ENCODE measurements at regions not wholly inside any gene's neighbourhood (a gene's known extent, or its start where the extent isn't known, plus 50 kb on each side); places are given as distances from the start of the nearest gene placed in this dataset.
"Not testable (repeated sequence)": the region's sequence is repeated elsewhere in the genome, so short reads cannot be mapped to it uniquely, and the experiment has no call there.

GRCh38 chr6:99148761-99149160, 200.7 kb downstream of the FAXC start:
- peaks cover 6% of the 10 kb centered on the region for H3K4me1 Mint-ChIP-seq
- no peaks in the 10 kb centered on the region for H3K36me3 Mint-ChIP-seq
- DNase-seq (ENCODE audit: low spot score in 2 of 2) (no peak), ATAC-seq (no peak)
- no peak overlapping the region for H3K4me3 Mint-ChIP-seq
- H3K9me3 Mint-ChIP-seq, result no peaks in the 10 kb centered on the region
- no peak overlapping the region for H3K27ac Mint-ChIP-seq

DNA sequence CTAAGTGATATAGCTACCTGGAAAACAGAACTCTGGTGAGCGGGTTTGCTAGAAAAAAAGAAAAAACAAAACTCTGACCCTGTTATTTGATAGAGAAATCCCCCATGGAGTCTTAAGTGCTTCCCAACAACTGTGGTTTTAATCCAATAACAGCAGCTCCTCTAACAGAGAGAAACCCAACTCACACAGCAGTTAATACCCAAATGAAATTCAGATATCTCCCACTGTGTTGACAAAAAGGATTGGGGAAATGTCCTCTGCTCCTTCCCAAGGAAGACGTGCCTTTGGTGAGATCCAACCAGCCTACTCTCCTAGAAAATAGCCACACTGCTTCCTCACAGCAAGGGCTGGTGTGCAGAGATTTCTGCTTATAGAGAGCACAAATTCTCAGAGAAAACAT, 200.4 kb upstream of the FBXL4 start:
- Mint-ChIP-seq H3K4me3 (no peak overlapping the region), H3K36me3 (no peaks in the 10 kb centered on the region), H3K4me1 (peaks cover 6% of the 10 kb centered on the region), H3K9me3 (no peaks in the 10 kb centered on the region), H3K27ac (no peak overlapping the region)
- DNase-seq (ENCODE audit: low spot score in 2 of 2) (no peak), ATAC-seq (no peak)

DNA sequence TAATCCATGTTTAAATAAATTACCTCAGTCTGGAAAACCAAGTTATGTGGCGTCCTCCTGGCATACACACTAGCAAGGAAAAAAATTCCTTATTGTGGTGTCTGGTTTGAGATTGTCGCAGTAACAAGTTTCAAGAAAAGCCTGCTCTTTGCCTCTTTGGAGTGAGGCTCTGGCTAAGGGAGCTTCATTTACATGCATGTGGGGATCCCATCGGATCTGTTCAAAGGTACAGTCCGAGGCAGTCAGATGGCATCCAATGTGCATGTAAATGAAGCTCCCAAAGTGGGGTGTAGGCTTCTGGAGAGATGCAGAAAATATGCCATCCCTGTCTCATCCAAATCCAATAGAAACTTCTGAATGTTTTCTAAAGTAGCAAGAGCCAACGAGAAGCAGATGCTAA, 199.5 kb upstream of the FBXL4 start:
- no peak for ATAC-seq
- H3K36me3 Mint-ChIP-seq, result no peaks in the 10 kb centered on the region

GRCh38 chr6:99146711-99147110, 199.0 kb upstream of the FBXL4 start:
- DNase-seq (ENCODE audit: low spot score in 2 of 2) (no peak), ATAC-seq (no peak)
- Mint-ChIP-seq H3K4me3 (no peak overlapping the region), H3K36me3 (no peaks in the 10 kb centered on the region), H3K4me1 (no peaks in the 10 kb centered on the region), H3K9me3 (no peaks in the 10 kb centered on the region), H3K27ac (no peak overlapping the region)

More for the DNA sequence above, 199.5 kb upstream of the FBXL4 start:
- no peak overlapping the region for H3K4me3 Mint-ChIP-seq
- no peaks in the 10 kb centered on the region for H3K9me3 Mint-ChIP-seq
- no peak for DNase-seq (ENCODE audit: low spot score in 2 of 2)
- H3K4me1 Mint-ChIP-seq, result peaks cover 4% of the 10 kb centered on the region
- H3K27ac Mint-ChIP-seq, result no peak overlapping the region

GRCh38 chr6:99145738-99146137, 198.0 kb upstream of the FBXL4 start:
- Mint-ChIP-seq H3K4me3 (no peak overlapping the region), H3K4me1 (no peaks in the 10 kb centered on the region), H3K9me3 (no peaks in the 10 kb centered on the region), H3K36me3 (no peaks in the 10 kb centered on the region), H3K27ac (no peak overlapping the region)
- DNase-seq (ENCODE audit: low spot score in 2 of 2) (no peak), ATAC-seq (peak; percentile 31)

DNA sequence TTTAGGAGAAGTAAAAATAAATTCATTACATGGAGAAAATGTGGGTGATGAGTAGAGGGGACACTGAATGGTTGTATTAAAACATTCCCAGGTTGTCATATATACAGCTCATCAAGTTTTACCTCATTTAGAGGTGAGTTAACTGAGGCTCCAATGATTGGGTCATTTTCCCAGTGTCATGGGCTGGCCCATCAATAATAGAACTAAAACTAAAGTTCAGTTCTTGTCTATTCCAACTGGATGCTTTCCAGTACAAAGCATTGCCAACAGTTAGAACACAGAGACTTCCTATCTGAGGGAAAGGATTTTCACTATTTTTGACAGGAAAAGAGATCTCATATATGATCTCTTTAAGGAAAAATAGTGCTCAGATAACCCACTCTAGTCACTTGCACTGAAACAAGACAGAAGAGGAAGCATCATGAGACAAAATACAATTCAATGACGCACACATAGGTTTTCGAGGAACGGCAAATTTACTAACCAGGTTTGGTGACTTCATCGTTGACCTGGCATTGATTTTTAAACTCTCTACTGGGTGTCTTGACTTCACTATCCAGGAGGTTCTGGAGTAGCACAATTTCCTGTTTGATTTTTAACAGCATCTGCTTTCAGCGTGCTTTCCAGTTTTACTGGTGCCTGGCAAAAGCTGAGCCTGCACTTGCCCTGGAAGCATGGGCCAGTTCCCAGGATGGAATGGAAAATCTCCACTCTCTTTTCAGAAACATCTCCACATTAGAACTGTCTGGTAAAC, 195.5 kb upstream of the FBXL4 start:
- DNase-seq (ENCODE audit: low spot score in 2 of 2) (no peak), ATAC-seq (no peak)
- Mint-ChIP-seq H3K4me3 (no peak overlapping the region), H3K36me3 (no peaks in the 10 kb centered on the region), H3K4me1 (no peaks in the 10 kb centered on the region), H3K9me3 (no peaks in the 10 kb centered on the region), H3K27ac (no peak overlapping the region)

- not testable (repeated sequence) for H3K4me3 Mint-ChIP-seq; H3K27ac Mint-ChIP-seq; H3K9me3 Mint-ChIP-seq; ATAC-seq; H3K36me3 Mint-ChIP-seq; H3K4me1 Mint-ChIP-seq; DNase-seq (ENCODE audit: low spot score in 2 of 2)
Measured at GRCh38 chr6:99141906-99142305, 194.2 kb upstream of the FBXL4 start.

- no peak overlapping the region for H3K27ac Mint-ChIP-seq
- DNase-seq (ENCODE audit: low spot score in 2 of 2) (no peak), ATAC-seq (no peak)
- no peak overlapping the region for H3K4me3 Mint-ChIP-seq
- H3K4me1 Mint-ChIP-seq, result no peaks in the 10 kb centered on the region
- no peaks in the 10 kb centered on the region for H3K9me3 Mint-ChIP-seq
- no peaks in the 10 kb centered on the region for H3K36me3 Mint-ChIP-seq
Measured at GRCh38 chr6:99138445-99138844, 190.7 kb upstream of the FBXL4 start.

- H3K36me3 Mint-ChIP-seq, result no peaks in the 10 kb centered on the region
- no peak overlapping the region for H3K27ac Mint-ChIP-seq
- ATAC-seq (no peak), DNase-seq (ENCODE audit: low spot score in 2 of 2) (no peak)
- no peak overlapping the region for H3K4me3 Mint-ChIP-seq
- H3K9me3 Mint-ChIP-seq, result no peaks in the 10 kb centered on the region
- H3K4me1 Mint-ChIP-seq, result no peaks in the 10 kb centered on the region
Measured at GRCh38 chr6:99137314-99137713, 189.6 kb upstream of the FBXL4 start.

DNA sequence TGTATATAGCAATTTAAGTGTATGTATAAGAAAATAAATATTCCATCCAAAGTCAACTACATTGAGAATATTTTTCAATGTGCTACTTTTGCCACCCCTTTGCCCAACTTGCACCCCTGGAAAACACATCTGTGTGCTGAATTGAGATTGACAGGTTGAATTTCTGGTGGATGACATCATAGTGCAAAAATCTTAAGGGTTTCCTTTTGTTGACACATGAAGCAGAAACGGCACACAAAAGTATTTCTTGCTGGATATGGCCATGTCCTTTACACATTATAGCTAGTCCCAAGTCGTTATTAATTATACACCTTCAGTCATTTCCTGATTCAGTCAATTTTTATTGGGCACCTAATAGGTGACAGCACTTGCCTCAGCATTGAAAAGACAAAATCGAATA, 188.7 kb upstream of the FBXL4 start:
- no peak for ATAC-seq
- H3K4me1 Mint-ChIP-seq, result no peaks in the 10 kb centered on the region

GRCh38 chr6:99132026-99132635, 184.4 kb upstream of the FBXL4 start:
- DNase-seq (ENCODE audit: low spot score in 2 of 2), result no peak
- no peak overlapping the region for H3K4me3 Mint-ChIP-seq
- no peak for ATAC-seq
- H3K9me3 Mint-ChIP-seq, result no peaks in the 10 kb centered on the region
- no peaks in the 10 kb centered on the region for H3K4me1 Mint-ChIP-seq
- H3K27ac Mint-ChIP-seq, result no peak overlapping the region
- no peaks in the 10 kb centered on the region for H3K36me3 Mint-ChIP-seq

More for the DNA sequence above, 188.7 kb upstream of the FBXL4 start:
- no peak for DNase-seq (ENCODE audit: low spot score in 2 of 2)
- Mint-ChIP-seq H3K4me3 (no peak overlapping the region), H3K36me3 (no peaks in the 10 kb centered on the region), H3K9me3 (no peaks in the 10 kb centered on the region), H3K27ac (no peak overlapping the region)

DNA sequence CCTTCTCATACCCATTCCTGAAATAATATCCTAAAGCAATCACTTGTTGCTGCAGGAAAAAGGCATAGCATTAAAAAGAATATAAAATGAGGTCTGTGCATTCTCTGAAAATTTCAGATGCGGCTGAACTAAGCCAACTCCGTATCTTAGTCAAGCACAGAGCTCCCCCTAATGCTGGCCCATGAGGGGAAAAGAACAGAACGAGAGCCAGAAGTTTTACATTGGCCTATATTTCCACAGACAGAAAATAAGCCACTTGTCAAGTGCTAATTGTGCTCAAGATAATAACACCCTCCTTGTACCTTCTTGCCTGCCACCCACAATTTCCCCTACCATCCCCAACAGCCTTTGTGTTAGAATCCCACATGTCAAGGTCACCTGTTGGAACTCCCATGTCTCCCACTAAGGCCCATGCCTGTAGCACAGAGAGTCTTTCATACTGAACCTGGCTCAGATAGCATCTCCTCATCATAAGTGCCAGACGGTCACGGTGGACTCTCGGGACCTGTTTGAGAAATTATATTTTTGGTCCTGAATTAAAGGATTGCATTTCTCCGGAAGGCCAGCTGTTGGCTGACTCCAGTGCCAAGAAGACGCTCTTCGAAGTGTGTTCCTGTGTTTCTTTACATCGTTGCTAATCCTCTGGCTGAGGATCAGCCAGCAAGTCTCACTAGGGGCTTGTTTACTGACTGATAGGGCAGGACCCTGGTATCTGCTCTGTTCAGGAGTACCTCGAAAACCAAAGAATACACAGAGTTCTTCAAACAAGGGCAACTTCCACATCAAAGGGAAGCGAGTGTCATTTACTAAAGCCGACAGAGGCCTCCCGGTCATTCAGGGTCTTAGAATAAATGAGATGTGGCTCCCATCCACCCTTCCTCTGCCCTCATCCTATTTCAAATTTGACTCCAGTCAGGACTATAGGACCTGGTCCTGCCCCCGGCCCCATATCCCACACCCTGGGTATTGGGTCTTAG, 183.4 kb upstream of the FBXL4 start:
- DNase-seq (ENCODE audit: low spot score in 2 of 2) (no peak), ATAC-seq (peak; percentile 53)
- Mint-ChIP-seq H3K9me3 (no peaks in the 10 kb centered on the region), H3K4me3 (no peak overlapping the region), H3K27ac (no peak overlapping the region), H3K36me3 (no peaks in the 10 kb centered on the region), H3K4me1 (no peaks in the 10 kb centered on the region)

- H3K27ac Mint-ChIP-seq, result no peak overlapping the region
- DNase-seq (ENCODE audit: low spot score in 2 of 2) (no peak), ATAC-seq (no peak)
- H3K4me1 Mint-ChIP-seq, result no peaks in the 10 kb centered on the region
- H3K9me3 Mint-ChIP-seq, result no peaks in the 10 kb centered on the region
- no peaks in the 10 kb centered on the region for H3K36me3 Mint-ChIP-seq
- no peak overlapping the region for H3K4me3 Mint-ChIP-seq
Measured at GRCh38 chr6:99129835-99130234, 182.1 kb upstream of the FBXL4 start.

GRCh38 chr6:99121748-99122147, 174.0 kb upstream of the FBXL4 start:
- no peak overlapping the region for H3K4me3 Mint-ChIP-seq
- no peak overlapping the region for H3K27ac Mint-ChIP-seq
- H3K4me1 Mint-ChIP-seq, result no peaks in the 10 kb centered on the region
- DNase-seq (ENCODE audit: low spot score in 2 of 2), result no peak
- no peaks in the 10 kb centered on the region for H3K9me3 Mint-ChIP-seq
- H3K36me3 Mint-ChIP-seq, result no peaks in the 10 kb centered on the region
- ATAC-seq, result no peak

- no peak for DNase-seq (ENCODE audit: low spot score in 2 of 2)
- Mint-ChIP-seq H3K9me3 (no peaks in the 10 kb centered on the region), H3K27ac (no peak overlapping the region), H3K4me1 (no peaks in the 10 kb centered on the region), H3K4me3 (no peak overlapping the region), H3K36me3 (no peaks in the 10 kb centered on the region)
- ATAC-seq, result no peak
Measured at GRCh38 chr6:99120641-99121040, 172.9 kb upstream of the FBXL4 start.
